Gastrocnemius medialis (tissue), 4 donors: ENCODE measurements at regions not wholly inside any gene's neighbourhood (a gene's known extent, or its start where the extent isn't known, plus 50 kb on each side); places are given as distances from the start of the nearest gene placed in this dataset.

Experiments
- ATAC-seq, 2 donors: fragments of 150-250 bp; one replicate each; pipeline ENCODE4 v1.9.1; 2016
- DNase-seq, 2 donors: peaks; one replicate each; pipeline ENCODE4 v3.0.0-alpha.2; 2019
- H3K27ac ChIP-seq, 4 donors: fragments of 200-600 bp; sonication (generic); 1 replicate in 1 of 4; 2 replicates in 3 of 4; pipeline ENCODE4 v1.5.1; 2016 to 2018; ENCODE audit warnings: mild to moderate bottlenecking in 2 of 4, moderate library complexity in 1 of 4
- H3K27me3 ChIP-seq, 3 donors: fragments of 200-600 bp; sonication (generic) in 2 of 3; 1 replicate in 1 of 3; 2 replicates in 2 of 3; pipeline versions ENCODE4 v1.5.1 to v1.6.0; 2016 to 2019; ENCODE audit warnings: mild to moderate bottlenecking in 1 of 3, moderate library complexity in 1 of 3
- H3K36me3 ChIP-seq, 2 donors: fragments of 200-600 bp; sonication (generic) in 1 of 2; one replicate each; pipeline ENCODE4 v1.5.1; 2017 to 2018
- H3K4me1 ChIP-seq, 2 donors: fragments of 200-600 bp; sonication (generic) in 1 of 2; one replicate each; pipeline ENCODE4 v1.5.1; 2016 to 2017; ENCODE audit warnings: mild to moderate bottlenecking in 2 of 2
- H3K4me3 ChIP-seq, 4 donors: fragments of 200-600 bp; sonication (generic) in 3 of 4; 1 replicate in 1 of 4; 2 replicates in 3 of 4; pipeline ENCODE4 v1.5.1; 2016 to 2019; ENCODE audit warnings: mild to moderate bottlenecking in 2 of 4
- H3K9me3 ChIP-seq, 3 donors: fragments of 200-600 bp; sonication (generic) in 2 of 3; 1 replicate in 1 of 3; 2 replicates in 2 of 3; pipeline ENCODE4 v1.5.1; 2016 to 2019
- POLR2A ChIP-seq, 2 donors: fragments of 450-650 bp; IDR thresholded peaks; one replicate each; pipeline ENCODE4 v1.6.1; 2017; ENCODE audit warnings: antibody characterized with exemption in 2 of 2, mild to moderate bottlenecking in 2 of 2, moderate library complexity in 2 of 2
- in situ Hi-C, 4 donors: fragments of 200-750 bp; cut with MboI; loops; one replicate each; pipeline versions ENCODE4 v1.15.0 to v1.8.0; 2017; ENCODE audit warnings: low sequenced_read_pairs in 4 of 4
- intact Hi-C: fragments of 100-400 bp; cut with DNase I; formaldehyde crosslinking; loops from one replicate; pipeline ENCODE4 v1.15.1; 2023; ENCODE audit warnings: low total_unique reads
- TF ChIP-seq, protein P1 (sequence below), 5 experiments: fragments of 450-650 bp in 3 of 5; fragments of 200-600 bp in 2 of 5; sonication (generic) in 2 of 5; IDR thresholded peaks in 4 of 5; conservative IDR thresholded peaks in 1 of 5; 1 replicate in 4 of 5; 2 replicates in 1 of 5; pipeline ENCODE4 v1.5.1; 2016 to 2019; ENCODE audit warnings: antibody characterized with exemption in 5 of 5, mild to moderate bottlenecking in 3 of 5, moderate library complexity in 3 of 5

DNA sequence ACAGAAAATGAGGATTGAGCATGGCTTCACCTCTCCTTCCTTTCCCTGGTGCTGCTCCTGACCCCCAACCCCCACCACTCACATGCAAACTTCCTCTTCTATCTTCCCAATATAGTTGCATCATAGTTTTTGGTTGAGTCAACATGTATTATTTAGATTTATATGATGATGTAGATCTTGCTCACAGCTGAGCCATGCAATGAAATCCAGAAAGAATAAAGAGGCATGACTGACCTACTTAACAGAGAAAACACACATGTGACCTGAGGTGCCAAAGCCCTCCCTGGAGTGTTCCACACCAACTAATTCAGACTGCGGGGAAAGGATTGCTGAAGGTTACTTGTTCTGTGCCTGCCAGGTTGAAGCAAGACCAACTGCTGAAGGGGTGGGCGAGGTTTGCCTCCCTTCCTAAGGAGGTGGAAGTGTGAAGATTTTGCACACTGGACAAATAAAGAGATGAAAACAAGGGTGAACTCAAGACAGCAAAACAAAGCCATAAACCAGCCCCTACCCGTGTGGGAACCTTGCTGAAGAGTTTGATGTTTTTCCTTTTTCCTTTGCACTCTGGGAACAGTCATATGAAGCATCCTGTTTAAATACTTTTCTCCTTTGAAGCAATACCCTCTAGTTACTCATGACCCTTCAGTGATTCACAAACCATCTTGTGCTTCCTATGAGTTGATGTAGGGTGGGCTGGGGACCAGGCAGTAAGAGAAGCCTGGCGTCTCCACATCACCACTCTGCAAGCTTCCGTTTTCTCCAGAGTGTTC, 155.2 kb upstream of the UBE2E1 start:
- H3K27ac ChIP-seq = no peak overlapping the region
- H3K4me3 ChIP-seq = no peak overlapping the region
- H3K36me3 ChIP-seq = no peaks in the 10 kb centered on the region
- intact Hi-C loops (no loop called here), in situ Hi-C loops (no loop called here)
- H3K9me3 ChIP-seq = no peaks in the 10 kb centered on the region
- DNase-seq (peak in 1 of 2 donors; percentile 18), ATAC-seq (peak; percentile 78 to 93)
- H3K4me1 ChIP-seq = peaks cover 0 to 12% of the 10 kb centered on the region in 2 donors
- H3K27me3 ChIP-seq = no peaks in the 10 kb centered on the region
- TF ChIP-seq, protein P1, sequence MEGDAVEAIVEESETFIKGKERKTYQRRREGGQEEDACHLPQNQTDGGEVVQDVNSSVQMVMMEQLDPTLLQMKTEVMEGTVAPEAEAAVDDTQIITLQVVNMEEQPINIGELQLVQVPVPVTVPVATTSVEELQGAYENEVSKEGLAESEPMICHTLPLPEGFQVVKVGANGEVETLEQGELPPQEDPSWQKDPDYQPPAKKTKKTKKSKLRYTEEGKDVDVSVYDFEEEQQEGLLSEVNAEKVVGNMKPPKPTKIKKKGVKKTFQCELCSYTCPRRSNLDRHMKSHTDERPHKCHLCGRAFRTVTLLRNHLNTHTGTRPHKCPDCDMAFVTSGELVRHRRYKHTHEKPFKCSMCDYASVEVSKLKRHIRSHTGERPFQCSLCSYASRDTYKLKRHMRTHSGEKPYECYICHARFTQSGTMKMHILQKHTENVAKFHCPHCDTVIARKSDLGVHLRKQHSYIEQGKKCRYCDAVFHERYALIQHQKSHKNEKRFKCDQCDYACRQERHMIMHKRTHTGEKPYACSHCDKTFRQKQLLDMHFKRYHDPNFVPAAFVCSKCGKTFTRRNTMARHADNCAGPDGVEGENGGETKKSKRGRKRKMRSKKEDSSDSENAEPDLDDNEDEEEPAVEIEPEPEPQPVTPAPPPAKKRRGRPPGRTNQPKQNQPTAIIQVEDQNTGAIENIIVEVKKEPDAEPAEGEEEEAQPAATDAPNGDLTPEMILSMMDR (IDR thresholded peaks at IDR 0.05 in 4 of 5, conservative IDR thresholded peaks at IDR 0.05 in 1 of 5) = no peak
- no peak for TF ChIP-seq POLR2A (IDR thresholded peaks at IDR 0.05)

DNA sequence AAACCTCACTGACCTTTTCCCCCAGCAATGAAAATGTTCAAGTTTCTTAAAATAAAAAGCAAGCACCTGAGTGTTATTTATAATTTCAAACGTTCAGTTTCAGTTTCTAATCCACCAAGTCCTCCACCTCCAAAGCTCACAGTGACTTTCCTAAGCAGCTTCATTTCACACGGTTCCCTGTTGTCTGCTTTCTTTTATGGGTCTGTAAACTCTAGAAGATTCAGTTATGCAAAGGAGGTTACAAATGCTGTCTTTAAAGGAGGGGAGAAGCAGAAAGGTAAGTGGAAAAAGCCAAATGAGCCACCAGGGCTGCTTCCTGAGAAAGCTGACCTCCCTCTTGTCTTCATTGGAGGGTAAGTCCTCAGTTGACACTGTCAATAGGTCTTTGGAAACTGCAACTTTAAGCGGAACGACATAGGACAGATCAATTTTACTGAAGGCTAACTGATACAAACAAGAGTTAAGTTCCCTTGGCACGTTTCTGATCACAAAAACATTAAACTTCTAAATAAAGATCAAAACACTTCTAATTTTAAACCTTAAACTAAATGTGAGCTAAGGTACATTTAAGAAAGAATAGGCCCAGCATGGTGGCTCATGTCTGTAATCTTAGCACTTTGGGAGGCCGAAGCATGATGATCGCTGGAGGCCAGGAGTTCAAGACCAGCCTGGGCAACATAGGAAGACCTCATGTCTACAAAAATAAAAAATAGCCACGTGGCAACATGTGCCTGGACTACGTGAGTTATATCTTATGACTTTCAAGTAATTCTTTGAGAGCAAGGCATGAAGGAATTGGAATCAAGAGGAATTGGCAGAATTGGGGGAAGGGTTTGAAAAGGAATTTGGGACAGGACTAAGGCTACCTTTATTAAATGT, 151.9 kb upstream of the UBE2E1 start:
- no peaks in the 10 kb centered on the region for H3K27me3 ChIP-seq
- H3K36me3 ChIP-seq = no peaks in the 10 kb centered on the region
- no peak for TF ChIP-seq POLR2A (IDR thresholded peaks at IDR 0.05)
- TF ChIP-seq, protein P1 (IDR thresholded peaks at IDR 0.05 in 4 of 5, conservative IDR thresholded peaks at IDR 0.05 in 1 of 5) = no peak
- H3K9me3 ChIP-seq = no peaks in the 10 kb centered on the region
- ATAC-seq (no peak), DNase-seq (no peak)
- no peak overlapping the region for H3K4me3 ChIP-seq
- intact Hi-C loops (no loop called here), in situ Hi-C loops (no loop called here)
- H3K4me1 ChIP-seq = peaks cover 0 to 12% of the 10 kb centered on the region in 2 donors
- no peak overlapping the region for H3K27ac ChIP-seq

- ATAC-seq = no peak
- H3K9me3 ChIP-seq = no peaks in the 10 kb centered on the region
- peaks cover 0 to 12% of the 10 kb centered on the region in 2 donors for H3K4me1 ChIP-seq
- H3K27ac ChIP-seq = no peak overlapping the region
- in situ Hi-C loops (no loop called here), intact Hi-C loops (no loop called here)
- no peak for TF ChIP-seq POLR2A (IDR thresholded peaks at IDR 0.05)
- TF ChIP-seq, protein P1 (IDR thresholded peaks at IDR 0.05 in 4 of 5, conservative IDR thresholded peaks at IDR 0.05 in 1 of 5) = no peak
- DNase-seq = no peak
- no peaks in the 10 kb centered on the region for H3K27me3 ChIP-seq
- no peak overlapping the region for H3K4me3 ChIP-seq
- H3K36me3 ChIP-seq = no peaks in the 10 kb centered on the region
These were observed 151.2 kb upstream of the UBE2E1 start for GRCh38 chr3:23654571-23654970.

DNA sequence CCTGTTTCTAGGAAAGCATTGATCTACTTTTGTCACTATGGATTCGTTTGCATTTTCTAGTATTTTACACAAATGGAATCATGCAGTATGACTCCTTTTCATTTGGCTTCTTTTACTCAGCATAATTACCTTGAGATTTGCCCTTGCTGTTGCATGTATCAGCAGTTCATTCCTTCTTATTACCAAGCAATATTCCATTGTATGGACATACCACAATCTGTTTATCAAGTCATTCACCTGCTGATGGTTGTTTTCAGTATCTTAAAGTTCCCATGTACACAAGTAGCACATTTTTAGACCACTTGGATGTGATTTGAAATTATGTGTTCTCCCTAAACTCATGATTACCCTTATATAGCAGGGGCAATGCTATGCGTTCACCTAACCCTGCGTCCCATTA, 150.0 kb upstream of the UBE2E1 start:
- in situ Hi-C loops (no loop called here), intact Hi-C loops (no loop called here)
- ATAC-seq = no peak
- H3K4me3 ChIP-seq = no peak overlapping the region
- no peak for TF ChIP-seq POLR2A (IDR thresholded peaks at IDR 0.05)
- TF ChIP-seq, protein P1 (IDR thresholded peaks at IDR 0.05 in 4 of 5, conservative IDR thresholded peaks at IDR 0.05 in 1 of 5) = no peak
- no peaks in the 10 kb centered on the region for H3K36me3 ChIP-seq
- no peak for DNase-seq
- H3K27ac ChIP-seq = no peak overlapping the region
- H3K27me3 ChIP-seq = no peaks in the 10 kb centered on the region
- peaks cover 0 to 4% of the 10 kb centered on the region in 2 donors for H3K4me1 ChIP-seq
- H3K9me3 ChIP-seq = no peaks in the 10 kb centered on the region
